Glomerular visceral epithelial cell (primary cell): ENCODE measurements at regions not wholly inside any gene's neighbourhood (a gene's known extent, or its start where the extent isn't known, plus 50 kb on each side); places are given as distances from the start of the nearest gene placed in this dataset.

Experiments
- DNase-seq: peaks from one replicate; pipeline ENCODE4 v3.0.0-alpha.2; 2016; ENCODE audit errors: extremely low spot score

- DNase-seq = no peak
Measured at GRCh38 chr2:147711031-147711430, 133.8 kb upstream of the ACVR2A start.

- no peak for DNase-seq
Measured at GRCh38 chr2:147709655-147710054, 135.2 kb upstream of the ACVR2A start.

GRCh38 chr2:147703171-147703570 lies 141.7 kb upstream of the ACVR2A start:
- no peak for DNase-seq

- no peak for DNase-seq
Measured at GRCh38 chr2:147698166-147698565, 146.7 kb upstream of the ACVR2A start.

GRCh38 chr2:147696426-147696825 lies 148.4 kb upstream of the ACVR2A start:
- DNase-seq = no peak

GRCh38 chr2:147689220-147689909 lies 155.5 kb upstream of the ACVR2A start:
- DNase-seq = no peak

- no peak for DNase-seq
Measured at GRCh38 chr2:147688242-147688641, 156.6 kb upstream of the ACVR2A start.

- no peak for DNase-seq
Measured at GRCh38 chr2:147686365-147686764, 158.5 kb upstream of the ACVR2A start.

- no peak for DNase-seq
Measured at GRCh38 chr2:147684903-147685302, 159.9 kb upstream of the ACVR2A start.

GRCh38 chr2:147683380-147683779 lies 161.4 kb upstream of the ACVR2A start:
- no peak for DNase-seq

GRCh38 chr2:147681093-147681492 lies 163.7 kb upstream of the ACVR2A start:
- no peak for DNase-seq

GRCh38 chr2:147679955-147680531 lies 164.8 kb upstream of the ACVR2A start:
- no peak for DNase-seq

- no peak for DNase-seq
Measured at GRCh38 chr2:147679191-147679954, 165.5 kb upstream of the ACVR2A start.

- DNase-seq = no peak
Measured at GRCh38 chr2:147665105-147665504, 179.7 kb upstream of the ACVR2A start.

- DNase-seq = no peak
Measured at GRCh38 chr2:147663962-147664361, 180.9 kb upstream of the ACVR2A start.

- DNase-seq = no peak
Measured at GRCh38 chr2:147663153-147663961, 181.5 kb upstream of the ACVR2A start.

- DNase-seq = no peak
Measured at GRCh38 chr2:147662221-147662620, 182.6 kb upstream of the ACVR2A start.

GRCh38 chr2:147660680-147661079 lies 184.1 kb upstream of the ACVR2A start:
- no peak for DNase-seq

GRCh38 chr2:147659051-147659450 lies 185.8 kb upstream of the ACVR2A start:
- no peak for DNase-seq

GRCh38 chr2:147657086-147658000 lies 187.5 kb upstream of the ACVR2A start:
- DNase-seq = no peak

- DNase-seq = no peak
Measured at GRCh38 chr2:147649998-147650397, 194.8 kb upstream of the ACVR2A start.
